CD14-positive monocyte (primary cell): ENCODE measurements at regions not wholly inside any gene's neighbourhood (a gene's known extent, or its start where the extent isn't known, plus 50 kb on each side); places are given as distances from the start of the nearest gene placed in this dataset.

ENCODE experiments used
- DNase-seq, 3 donors: peaks; one replicate each; pipeline ENCODE4 v3.0.0-alpha.2; 2011 to 2022
- H2AFZ ChIP-seq: 2 replicates; pipeline ENCODE4 v1.6.0; 2012; ENCODE audit warnings: mild to moderate bottlenecking, low read depth, low read length, inconsistent platforms; ENCODE audit not compliant: insufficient read depth, poor library complexity, severe bottlenecking
- H3K27ac ChIP-seq, 2 donors: 1 replicate in 1 of 2; 2 replicates in 1 of 2; pipeline ENCODE4 v1.5.1; 2012 to 2013; ENCODE audit warnings: low read length in 2 of 2, control low read depth in 1 of 2, inconsistent platforms in 1 of 2, low read depth in 1 of 2, mild to moderate bottlenecking in 1 of 2
- H3K27me3 ChIP-seq, 2 donors: one replicate each; pipeline versions ENCODE4 v1.6.0 to v1.6.1; 2011 to 2013; ENCODE audit warnings: low read length in 2 of 2; ENCODE audit not compliant: control insufficient read depth in 2 of 2, insufficient read depth in 2 of 2
- H3K36me3 ChIP-seq, 2 donors: replicated peaks in 1 of 2; 1 replicate in 1 of 2; 2 replicates in 1 of 2; pipeline versions ENCODE4 v1.5.1 to v1.6.1; 2012 to 2013; ENCODE audit warnings: low read length in 2 of 2, control low read depth in 1 of 2, inconsistent platforms in 1 of 2, mild to moderate bottlenecking in 1 of 2; ENCODE audit not compliant: insufficient read depth in 2 of 2, control insufficient read depth in 1 of 2
- H3K4me1 ChIP-seq, 2 donors: 1 replicate in 1 of 2; 2 replicates in 1 of 2; pipeline versions ENCODE4 v1.5.1 to v1.6.1; 2012 to 2013; ENCODE audit warnings: low read length in 2 of 2, control low read depth in 1 of 2, inconsistent platforms in 1 of 2, mild to moderate bottlenecking in 1 of 2, moderate library complexity in 1 of 2; ENCODE audit not compliant: insufficient read depth in 2 of 2, control insufficient read depth in 1 of 2
- H3K4me2 ChIP-seq: replicated peaks from 2 replicates; pipeline ENCODE3; 2012; ENCODE audit warnings: low read length, moderate library complexity, mild to moderate bottlenecking; ENCODE audit not compliant: poor library complexity, severe bottlenecking; ENCODE audit errors: extremely low read depth
- H3K4me3 ChIP-seq, 3 experiments: fragments of 200-600 bp in 1 of 3; sonication (generic) in 1 of 3; replicated peaks in 1 of 3; 1 replicate in 2 of 3; 2 replicates in 1 of 3; pipeline ENCODE4 v1.5.1; 2011 to 2013; ENCODE audit warnings: low read length in 3 of 3, mild to moderate bottlenecking in 3 of 3, control low read depth in 2 of 3, low read depth in 2 of 3, inconsistent platforms in 1 of 3, moderate library complexity in 1 of 3
- H3K79me2 ChIP-seq: 2 replicates; pipeline ENCODE4 v1.6.0; 2012; ENCODE audit warnings: mild to moderate bottlenecking, control low read depth, inconsistent platforms, low read length, moderate library complexity; ENCODE audit not compliant: insufficient read depth
- H3K9ac ChIP-seq: 2 replicates; pipeline ENCODE4 v1.6.0; 2017; ENCODE audit warnings: low read length, mild to moderate bottlenecking; ENCODE audit not compliant: insufficient read depth, poor library complexity, severe bottlenecking
- H3K9me3 ChIP-seq, 2 donors: replicated peaks in 1 of 2; 1 replicate in 1 of 2; 2 replicates in 1 of 2; pipeline versions ENCODE4 v1.5.1 to v1.6.1; 2012 to 2013; ENCODE audit warnings: low read length in 2 of 2, control low read depth in 1 of 2; ENCODE audit not compliant: control insufficient read depth in 1 of 2, insufficient read depth in 1 of 2
- H4K20me1 ChIP-seq: 2 replicates; pipeline ENCODE4 v1.6.0; 2012; ENCODE audit warnings: mild to moderate bottlenecking, low read length, control low read depth, moderate library complexity; ENCODE audit not compliant: insufficient read depth
- H3K27ac Mint-ChIP-seq, 7 donors: one replicate each; pipeline ENCODE4 v1.8.0; 2020; ENCODE audit warnings: mild to moderate bottlenecking in 7 of 7, mixed read lengths in 7 of 7, moderate library complexity in 6 of 7, inconsistent platforms in 2 of 7
- H3K27me3 Mint-ChIP-seq, 3 donors: one replicate each; pipeline ENCODE4 v1.8.0; 2021 to 2022; ENCODE audit warnings: low read depth in 3 of 3, mild to moderate bottlenecking in 3 of 3, mixed read lengths in 3 of 3, moderate library complexity in 3 of 3, inconsistent platforms in 1 of 3
- H3K36me3 Mint-ChIP-seq, 2 donors: one replicate each; pipeline ENCODE4 v1.8.0; 2020; ENCODE audit warnings: mixed read lengths in 2 of 2, inconsistent platforms in 1 of 2, mild to moderate bottlenecking in 1 of 2
- H3K4me1 Mint-ChIP-seq: one replicate; pipeline ENCODE4 v1.8.0; 2020; ENCODE audit warnings: mild to moderate bottlenecking, mixed read lengths
- H3K4me3 Mint-ChIP-seq, 2 donors: one replicate each; pipeline ENCODE4 v1.8.0; 2020; ENCODE audit warnings: mild to moderate bottlenecking in 2 of 2, mixed read lengths in 2 of 2, moderate library complexity in 1 of 2
- H3K9me3 Mint-ChIP-seq, 7 donors: one replicate each; pipeline ENCODE4 v1.8.0; 2020 to 2022; ENCODE audit warnings: mixed read lengths in 7 of 7, mild to moderate bottlenecking in 6 of 7, moderate library complexity in 6 of 7, inconsistent platforms in 2 of 7
- WGBS: methylation state at CpG from one replicate; pipeline ENCODE4 v1.1.5; 2013; ENCODE audit warnings: missing lambda C conversion rate; ENCODE audit not compliant: insufficient coverage; 5-methylcytosine and 5-hydroxymethylcytosine counted together
- intact Hi-C, 2 donors: fragments of 100-400 bp; cut with micrococcal nuclease; formaldehyde crosslinking; loops; one replicate each; pipeline versions ENCODE4 v1.15.0 to v1.15.1; 2023
- TF ChIP-seq, protein P1 (sequence below): fragments of 200-600 bp; IDR thresholded peaks from one replicate; pipeline ENCODE4 v1.8.0; 2022; ENCODE audit warnings: antibody characterized with exemption, mild to moderate bottlenecking

DNA sequence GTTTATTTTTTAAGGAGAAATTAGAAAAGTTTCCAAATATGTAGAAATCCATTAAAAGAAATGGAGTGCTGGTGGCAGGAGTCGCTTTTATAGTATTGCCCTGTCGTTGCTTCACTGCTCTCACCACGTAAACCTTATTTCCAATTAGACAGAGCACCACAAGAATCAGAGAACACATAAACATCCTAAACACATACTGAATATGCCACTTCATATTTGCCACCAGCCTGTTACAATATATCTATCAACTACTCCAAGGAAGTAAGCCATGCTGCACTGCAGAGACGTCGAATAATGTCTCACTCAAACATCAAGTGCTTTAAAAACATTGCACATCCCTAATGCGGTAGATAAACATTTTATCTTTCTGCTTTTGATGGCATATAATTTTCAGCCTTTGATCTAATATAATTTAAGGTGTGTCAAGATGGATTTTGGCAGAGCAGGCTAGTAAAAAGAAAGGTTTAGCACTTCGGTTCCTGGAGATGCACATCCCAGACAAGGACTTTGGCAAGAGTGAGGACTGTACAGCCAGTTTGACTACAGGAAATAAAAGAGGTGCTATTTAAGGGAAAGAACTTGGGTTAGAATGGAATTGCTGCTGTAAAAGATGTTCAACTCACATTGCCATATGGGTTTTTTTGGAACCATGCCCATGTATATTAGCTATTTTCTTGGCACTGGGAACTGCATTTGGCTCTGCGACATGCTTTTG is 932.3 kb downstream of the EFNB2 start:
- H2AFZ ChIP-seq, result no peak overlapping the region
- intact Hi-C loops, result no loop called here
- no peaks in the 10 kb centered on the region for H3K4me1 Mint-ChIP-seq
- no peak overlapping the region for H3K9ac ChIP-seq
- no peaks in the 10 kb centered on the region for H3K27me3 Mint-ChIP-seq
- no peak overlapping the region for H3K4me2 ChIP-seq
- H3K27ac Mint-ChIP-seq, result no peak overlapping the region
- no peaks in the 10 kb centered on the region for H3K27me3 ChIP-seq
- no peaks in the 10 kb centered on the region for H3K36me3 ChIP-seq
- no peak for DNase-seq
- 95% methylated on average over 4 of the region's 8 CpGs for WGBS
- TF ChIP-seq, protein P1, sequence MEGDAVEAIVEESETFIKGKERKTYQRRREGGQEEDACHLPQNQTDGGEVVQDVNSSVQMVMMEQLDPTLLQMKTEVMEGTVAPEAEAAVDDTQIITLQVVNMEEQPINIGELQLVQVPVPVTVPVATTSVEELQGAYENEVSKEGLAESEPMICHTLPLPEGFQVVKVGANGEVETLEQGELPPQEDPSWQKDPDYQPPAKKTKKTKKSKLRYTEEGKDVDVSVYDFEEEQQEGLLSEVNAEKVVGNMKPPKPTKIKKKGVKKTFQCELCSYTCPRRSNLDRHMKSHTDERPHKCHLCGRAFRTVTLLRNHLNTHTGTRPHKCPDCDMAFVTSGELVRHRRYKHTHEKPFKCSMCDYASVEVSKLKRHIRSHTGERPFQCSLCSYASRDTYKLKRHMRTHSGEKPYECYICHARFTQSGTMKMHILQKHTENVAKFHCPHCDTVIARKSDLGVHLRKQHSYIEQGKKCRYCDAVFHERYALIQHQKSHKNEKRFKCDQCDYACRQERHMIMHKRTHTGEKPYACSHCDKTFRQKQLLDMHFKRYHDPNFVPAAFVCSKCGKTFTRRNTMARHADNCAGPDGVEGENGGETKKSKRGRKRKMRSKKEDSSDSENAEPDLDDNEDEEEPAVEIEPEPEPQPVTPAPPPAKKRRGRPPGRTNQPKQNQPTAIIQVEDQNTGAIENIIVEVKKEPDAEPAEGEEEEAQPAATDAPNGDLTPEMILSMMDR, result no peak
- H3K4me3 ChIP-seq, result no peak overlapping the region
- no peak overlapping the region for H3K27ac ChIP-seq
- H3K9me3 ChIP-seq, result peaks cover 13 to 15% of the 10 kb centered on the region in 2 donors
- no peak overlapping the region for H3K4me3 Mint-ChIP-seq
- no peaks in the 10 kb centered on the region for H4K20me1 ChIP-seq
- H3K79me2 ChIP-seq, result no peaks in the 10 kb centered on the region
- H3K9me3 Mint-ChIP-seq, result peaks cover 0 to 12% (median 4%) of the 10 kb centered on the region in 7 donors
- no peaks in the 10 kb centered on the region for H3K4me1 ChIP-seq
- H3K36me3 Mint-ChIP-seq, result no peaks in the 10 kb centered on the region

DNA sequence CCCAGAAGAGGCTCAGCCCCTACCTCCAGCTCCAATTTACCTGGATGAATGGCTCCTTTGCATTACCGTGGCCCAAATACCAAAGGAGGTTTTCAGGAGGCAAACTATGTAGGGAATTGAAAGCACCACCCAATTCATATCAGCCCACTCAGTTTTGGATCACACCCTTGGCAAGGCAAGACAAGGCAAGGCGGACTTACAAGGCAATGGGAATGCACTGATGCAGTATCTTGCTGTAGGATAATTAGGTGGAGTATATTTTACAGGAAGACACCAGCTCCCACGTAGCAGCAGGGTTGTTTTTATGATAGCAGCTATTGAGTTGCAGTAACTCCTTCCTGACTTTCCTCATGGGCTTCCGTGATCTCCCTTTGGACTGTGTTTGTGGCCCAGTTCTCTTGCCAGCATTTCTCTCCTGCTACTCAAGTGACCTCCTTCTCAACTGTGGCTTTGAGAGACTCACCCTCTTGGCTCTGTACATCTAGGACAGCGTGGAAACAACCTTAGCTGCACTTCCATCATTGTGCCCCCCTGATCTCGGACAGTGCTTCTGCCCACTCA is 935.9 kb downstream of the EFNB2 start:
- no peak overlapping the region for H2AFZ ChIP-seq
- H3K79me2 ChIP-seq, result no peaks in the 10 kb centered on the region
- H3K4me1 Mint-ChIP-seq, result no peaks in the 10 kb centered on the region
- 93% methylated on average over 2 of the region's 6 CpGs for WGBS
- H3K9me3 ChIP-seq, result peaks cover 30% of the 10 kb centered on the region in 2 donors
- H3K27me3 Mint-ChIP-seq, result no peaks in the 10 kb centered on the region
- intact Hi-C loops, result no loop called here
- no peak for DNase-seq
- H3K4me2 ChIP-seq, result no peak overlapping the region
- H3K9me3 Mint-ChIP-seq, result peaks cover 1 to 20% (median 9%) of the 10 kb centered on the region in 7 donors
- no peak overlapping the region for H3K27ac Mint-ChIP-seq
- H3K4me3 ChIP-seq, result no peak overlapping the region
- H3K4me3 Mint-ChIP-seq, result no peak overlapping the region
- no peak overlapping the region for H3K27ac ChIP-seq
- no peaks in the 10 kb centered on the region for H3K36me3 Mint-ChIP-seq
- no peak overlapping the region for H3K9ac ChIP-seq
- H3K4me1 ChIP-seq, result no peaks in the 10 kb centered on the region
- no peaks in the 10 kb centered on the region for H4K20me1 ChIP-seq
- TF ChIP-seq, protein P1, result no peak
- no peaks in the 10 kb centered on the region for H3K36me3 ChIP-seq
- no peaks in the 10 kb centered on the region for H3K27me3 ChIP-seq
